ENCODE measurements at regions not wholly inside any gene's neighbourhood (a gene's known extent, or its start where the extent isn't known, plus 50 kb on each side); places are given as distances from the start of the nearest gene placed in this dataset.

DNA sequence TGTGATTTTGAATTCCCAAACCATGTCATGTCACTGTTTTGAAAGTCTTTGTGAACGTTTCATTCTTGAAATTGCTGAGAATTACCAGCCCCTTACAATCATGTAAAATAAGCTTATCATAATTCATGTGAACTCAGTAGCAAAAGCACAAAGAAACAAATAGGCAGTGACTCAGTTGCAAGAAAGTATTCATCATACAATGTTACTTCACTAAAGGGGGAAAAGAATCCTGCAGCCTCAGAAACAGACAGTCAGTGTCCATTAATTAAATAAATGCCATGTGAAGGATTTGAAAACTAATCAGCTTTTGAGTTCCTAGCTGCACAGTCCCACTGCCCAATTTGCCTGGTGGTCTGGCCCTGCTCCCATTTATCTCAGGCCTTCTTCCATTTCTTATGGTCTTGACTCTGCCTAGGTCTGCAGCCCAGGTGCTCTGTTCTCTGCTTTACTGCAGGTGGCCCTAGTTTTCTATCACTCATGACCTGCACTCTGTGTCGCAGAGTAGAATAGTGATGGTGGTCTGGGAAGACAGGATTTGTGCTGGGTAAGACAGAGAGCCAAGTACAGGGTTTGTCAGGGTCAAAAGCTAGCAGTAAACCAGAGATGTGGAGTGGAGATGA lies 99.7 kb downstream of the PLCE1 start:
- Mint-ChIP-seq H3K4me3 (ENCODE audit: unreplicated experiment) (no peak overlapping the region), H3K27me3 (ENCODE audit: unreplicated experiment) (peaks cover 2% of the 10 kb centered on the region), H3K27ac (ENCODE audit: unreplicated experiment) (no peak overlapping the region), H3K9me3 (ENCODE audit: unreplicated experiment) (no peaks in the 10 kb centered on the region), H3K36me3 (ENCODE audit: unreplicated experiment) (no peaks in the 10 kb centered on the region), H3K4me1 (ENCODE audit: unreplicated experiment) (peaks cover 50% of the 10 kb centered on the region)
- TF ChIP-seq, protein P1, sequence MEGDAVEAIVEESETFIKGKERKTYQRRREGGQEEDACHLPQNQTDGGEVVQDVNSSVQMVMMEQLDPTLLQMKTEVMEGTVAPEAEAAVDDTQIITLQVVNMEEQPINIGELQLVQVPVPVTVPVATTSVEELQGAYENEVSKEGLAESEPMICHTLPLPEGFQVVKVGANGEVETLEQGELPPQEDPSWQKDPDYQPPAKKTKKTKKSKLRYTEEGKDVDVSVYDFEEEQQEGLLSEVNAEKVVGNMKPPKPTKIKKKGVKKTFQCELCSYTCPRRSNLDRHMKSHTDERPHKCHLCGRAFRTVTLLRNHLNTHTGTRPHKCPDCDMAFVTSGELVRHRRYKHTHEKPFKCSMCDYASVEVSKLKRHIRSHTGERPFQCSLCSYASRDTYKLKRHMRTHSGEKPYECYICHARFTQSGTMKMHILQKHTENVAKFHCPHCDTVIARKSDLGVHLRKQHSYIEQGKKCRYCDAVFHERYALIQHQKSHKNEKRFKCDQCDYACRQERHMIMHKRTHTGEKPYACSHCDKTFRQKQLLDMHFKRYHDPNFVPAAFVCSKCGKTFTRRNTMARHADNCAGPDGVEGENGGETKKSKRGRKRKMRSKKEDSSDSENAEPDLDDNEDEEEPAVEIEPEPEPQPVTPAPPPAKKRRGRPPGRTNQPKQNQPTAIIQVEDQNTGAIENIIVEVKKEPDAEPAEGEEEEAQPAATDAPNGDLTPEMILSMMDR (IDR thresholded peaks at IDR 0.05): no peak
- no peak for DNase-seq (ENCODE audit: extremely low spot score, unreplicated experiment)

DNA sequence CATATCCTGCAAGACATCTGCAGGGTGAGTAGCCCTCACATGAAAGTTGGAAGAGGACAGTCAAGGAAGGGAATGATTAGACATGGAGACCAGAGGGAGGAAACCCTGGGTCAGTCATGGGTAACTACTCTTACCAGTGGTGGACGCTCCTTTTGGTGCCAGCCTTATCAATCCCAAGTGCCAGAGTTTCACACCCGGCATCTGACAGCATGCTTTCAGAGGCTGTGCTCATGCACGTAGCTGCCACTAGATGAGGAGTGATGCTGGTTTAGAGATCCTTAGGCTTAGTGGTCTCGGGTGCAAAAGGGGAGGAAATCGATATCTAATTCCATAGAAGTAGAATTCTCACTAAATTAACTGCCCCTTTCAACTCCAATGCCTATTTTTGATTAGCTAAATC lies 100.8 kb downstream of the PLCE1 start:
- no peak overlapping the region for H3K4me3 Mint-ChIP-seq (ENCODE audit: unreplicated experiment)
- H3K27me3 Mint-ChIP-seq (ENCODE audit: unreplicated experiment): peaks cover 2% of the 10 kb centered on the region
- peaks cover 39% of the 10 kb centered on the region for H3K4me1 Mint-ChIP-seq (ENCODE audit: unreplicated experiment)
- no peaks in the 10 kb centered on the region for H3K36me3 Mint-ChIP-seq (ENCODE audit: unreplicated experiment)
- TF ChIP-seq, protein P1 (IDR thresholded peaks at IDR 0.05): no peak
- DNase-seq (ENCODE audit: extremely low spot score, unreplicated experiment): no peak
- H3K27ac Mint-ChIP-seq (ENCODE audit: unreplicated experiment): no peak overlapping the region
- H3K9me3 Mint-ChIP-seq (ENCODE audit: unreplicated experiment): no peaks in the 10 kb centered on the region

DNA sequence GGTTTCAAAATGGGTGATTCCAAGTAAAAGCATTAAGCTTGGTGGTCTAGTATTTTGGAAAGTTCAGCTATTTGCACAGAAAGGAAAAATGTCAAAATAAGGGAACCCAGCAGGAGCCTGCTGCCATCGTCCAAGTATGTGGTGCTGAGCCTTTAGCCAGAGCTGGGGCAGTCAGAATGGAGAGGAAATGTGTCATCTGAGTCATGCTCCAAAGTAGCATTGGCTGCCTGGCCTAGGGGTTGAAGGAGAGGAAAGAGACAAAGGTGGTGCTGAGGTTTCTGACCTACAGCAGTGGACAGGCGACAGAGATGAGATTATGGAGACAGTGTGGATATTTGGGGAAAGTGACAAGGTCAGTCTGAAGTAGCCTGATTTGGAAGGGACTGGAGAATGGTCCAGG lies 103.9 kb downstream of the PLCE1 start:
- no peaks in the 10 kb centered on the region for H3K36me3 Mint-ChIP-seq (ENCODE audit: unreplicated experiment)
- H3K27ac Mint-ChIP-seq (ENCODE audit: unreplicated experiment): no peak overlapping the region
- no peak overlapping the region for H3K4me3 Mint-ChIP-seq (ENCODE audit: unreplicated experiment)

GRCh38 chr10:94098896-94099295 lies 105.2 kb downstream of the PLCE1 start:
- H3K27me3 Mint-ChIP-seq (ENCODE audit: unreplicated experiment): no peaks in the 10 kb centered on the region
- no peak overlapping the region for H3K27ac Mint-ChIP-seq (ENCODE audit: unreplicated experiment)
- H3K36me3 Mint-ChIP-seq (ENCODE audit: unreplicated experiment): no peaks in the 10 kb centered on the region
- peaks cover 45% of the 10 kb centered on the region for H3K4me1 Mint-ChIP-seq (ENCODE audit: unreplicated experiment)
- H3K9me3 Mint-ChIP-seq (ENCODE audit: unreplicated experiment): no peaks in the 10 kb centered on the region
- TF ChIP-seq, protein P1 (IDR thresholded peaks at IDR 0.05): no peak
- no peak overlapping the region for H3K4me3 Mint-ChIP-seq (ENCODE audit: unreplicated experiment)
- DNase-seq (ENCODE audit: extremely low spot score, unreplicated experiment): no peak

More for the DNA sequence above, 103.9 kb downstream of the PLCE1 start:
- H3K27me3 Mint-ChIP-seq (ENCODE audit: unreplicated experiment): no peaks in the 10 kb centered on the region
- TF ChIP-seq, protein P1 (IDR thresholded peaks at IDR 0.05): no peak
- DNase-seq (ENCODE audit: extremely low spot score, unreplicated experiment): no peak
- H3K9me3 Mint-ChIP-seq (ENCODE audit: unreplicated experiment): no peaks in the 10 kb centered on the region
- H3K4me1 Mint-ChIP-seq (ENCODE audit: unreplicated experiment): peaks cover 42% of the 10 kb centered on the region

- no peak for DNase-seq (ENCODE audit: extremely low spot score, unreplicated experiment)
- no peak overlapping the region for H3K27ac Mint-ChIP-seq (ENCODE audit: unreplicated experiment)
- peaks cover 46% of the 10 kb centered on the region for H3K4me1 Mint-ChIP-seq (ENCODE audit: unreplicated experiment)
- no peaks in the 10 kb centered on the region for H3K27me3 Mint-ChIP-seq (ENCODE audit: unreplicated experiment)
- no peaks in the 10 kb centered on the region for H3K36me3 Mint-ChIP-seq (ENCODE audit: unreplicated experiment)
- H3K4me3 Mint-ChIP-seq (ENCODE audit: unreplicated experiment): no peak overlapping the region
- TF ChIP-seq, protein P1 (IDR thresholded peaks at IDR 0.05): no peak
- H3K9me3 Mint-ChIP-seq (ENCODE audit: unreplicated experiment): no peaks in the 10 kb centered on the region
Measured at GRCh38 chr10:94101894-94102293, 108.2 kb downstream of the PLCE1 start.
